DOHH2 (cell line): ENCODE measurements at regions not wholly inside any gene's neighbourhood (a gene's known extent, or its start where the extent isn't known, plus 50 kb on each side); places are given as distances from the start of the nearest gene placed in this dataset.

Experiments
- CTCF ChIP-seq: fragments of 200-600 bp; sonication (generic); IDR thresholded peaks from one replicate; pipeline ENCODE4 v1.5.1; 2014; ENCODE audit warnings: antibody characterized with exemption, mild to moderate bottlenecking, low read depth, low read length; ENCODE audit not compliant: poor library complexity, severe bottlenecking
- EZH2phosphoT487 ChIP-seq: fragments of 200-600 bp; sonication (generic); IDR thresholded peaks from 2 replicates; pipeline ENCODE4 v1.6.1; 2017; ENCODE audit warnings: borderline replicate concordance, mild to moderate bottlenecking, antibody characterized with exemption, low read length, moderate library complexity, mixed read lengths

- TF ChIP-seq EZH2phosphoT487 (no peak), CTCF (no peak)
Observed at GRCh38 chr12:131213896-131214442, 260.3 kb downstream of the ADGRD1 start.
